ENCODE measurements at regions not wholly inside any gene's neighbourhood (a gene's known extent, or its start where the extent isn't known, plus 50 kb on each side); places are given as distances from the start of the nearest gene placed in this dataset.

- no peak for DNase-seq
Measured at GRCh38 chr17:63134867-63135266, 168.8 kb downstream of the TANC2 start.

DNA sequence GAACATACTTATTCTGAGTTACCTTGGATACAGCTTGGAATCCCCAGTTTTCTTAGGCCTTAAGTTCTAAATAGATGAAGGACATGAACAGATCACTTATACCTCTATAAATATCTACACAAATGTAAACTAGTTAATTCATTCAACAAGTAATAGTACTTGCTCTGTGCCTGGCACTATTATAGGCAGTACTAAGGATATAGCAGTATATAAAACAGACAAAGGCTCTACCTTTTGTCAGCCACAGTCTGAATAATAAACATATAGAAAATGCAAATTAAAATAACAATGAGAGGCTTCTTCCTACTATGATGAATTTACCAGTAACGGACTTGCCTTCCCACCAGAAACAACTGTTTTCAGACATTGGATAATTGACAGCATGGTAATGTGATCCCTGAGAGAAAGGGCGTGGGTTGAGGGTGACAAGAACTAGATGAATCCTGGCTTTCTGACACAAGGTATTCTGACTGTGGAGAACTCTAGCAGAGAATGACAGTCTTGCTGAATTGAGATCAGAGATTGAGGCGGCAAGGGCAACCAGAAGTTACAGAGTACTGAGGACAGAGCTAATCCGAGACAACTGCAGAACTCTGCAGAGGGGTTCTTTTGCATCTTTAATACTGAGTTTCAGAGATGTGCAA, 170.5 kb downstream of the TANC2 start:
- no peak for DNase-seq

- DNase-seq, result no peak
Measured at GRCh38 chr17:63137163-63137562, 171.1 kb downstream of the TANC2 start.

GRCh38 chr17:63138713-63139112, 172.7 kb downstream of the TANC2 start:
- DNase-seq, result no peak

DNA sequence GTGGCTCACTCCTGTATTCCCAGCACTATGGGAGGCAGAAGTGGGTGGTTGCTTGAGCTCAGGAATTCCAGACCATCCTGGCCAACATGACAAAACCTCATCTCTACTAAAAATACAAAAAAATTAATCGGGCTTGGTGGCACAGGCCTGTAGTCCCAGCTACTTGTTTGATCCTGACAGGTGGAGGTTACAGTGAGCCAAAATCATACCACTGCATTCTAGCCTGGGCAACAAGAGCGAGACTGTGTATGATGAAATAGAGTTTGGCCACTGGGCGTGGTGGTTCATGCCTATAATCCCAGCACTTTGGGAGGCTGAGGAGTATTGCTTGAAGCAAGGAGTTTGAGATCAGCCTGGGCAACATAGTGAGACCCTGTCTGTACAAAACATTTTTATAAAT, 173.3 kb downstream of the TANC2 start:
- DNase-seq, result no peak

GRCh38 chr17:63140255-63140654, 174.2 kb downstream of the TANC2 start:
- DNase-seq, result no peak

- DNase-seq, result no peak
Measured at GRCh38 chr17:63142836-63143235, 176.8 kb downstream of the TANC2 start.

DNA sequence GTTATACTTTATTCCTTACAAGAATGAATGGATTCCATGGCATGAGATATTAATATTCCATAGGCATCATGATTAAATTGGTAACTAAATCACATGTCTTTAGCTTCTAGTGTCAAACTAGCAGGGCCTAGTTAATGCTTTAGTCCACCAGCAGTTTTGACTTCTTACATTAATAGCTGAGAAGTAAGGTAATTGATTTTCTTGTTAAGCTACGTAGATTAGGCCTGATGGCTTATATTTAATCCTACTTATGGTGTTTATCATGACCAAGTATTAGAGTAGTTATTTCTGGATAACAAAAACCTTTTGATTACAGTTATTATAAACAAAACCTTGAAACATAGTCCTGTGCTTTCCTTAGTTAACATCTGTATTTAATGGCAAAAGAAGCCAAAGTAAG, 184.5 kb downstream of the TANC2 start:
- no peak for DNase-seq

DNA sequence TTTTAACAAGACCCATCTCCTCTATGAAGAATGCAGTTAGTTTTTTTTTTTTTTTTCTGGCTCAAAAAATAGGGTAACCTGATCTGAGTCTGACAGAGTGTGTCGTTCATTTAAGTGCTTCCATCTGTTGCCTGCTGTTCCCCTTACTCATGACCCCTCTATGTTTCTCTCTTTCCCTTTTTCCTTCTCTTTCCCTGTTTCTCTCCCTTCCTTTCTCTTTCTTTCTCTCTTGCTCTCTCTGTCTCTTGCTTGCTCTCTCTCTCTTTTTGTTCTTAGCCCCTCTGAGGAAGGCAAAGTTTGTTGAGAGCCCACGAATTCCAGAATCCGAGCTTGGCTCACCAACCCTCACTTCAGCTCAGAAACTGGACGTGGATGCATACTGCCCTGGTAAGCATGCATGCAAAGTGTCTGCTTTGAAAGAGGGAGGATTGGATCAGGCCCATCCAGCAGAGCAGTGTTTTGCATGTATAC, 185.0 kb downstream of the TANC2 start:
- DNase-seq, result no peak

- no peak for DNase-seq
Measured at GRCh38 chr17:63151941-63152523, 186.0 kb downstream of the TANC2 start.

DNA sequence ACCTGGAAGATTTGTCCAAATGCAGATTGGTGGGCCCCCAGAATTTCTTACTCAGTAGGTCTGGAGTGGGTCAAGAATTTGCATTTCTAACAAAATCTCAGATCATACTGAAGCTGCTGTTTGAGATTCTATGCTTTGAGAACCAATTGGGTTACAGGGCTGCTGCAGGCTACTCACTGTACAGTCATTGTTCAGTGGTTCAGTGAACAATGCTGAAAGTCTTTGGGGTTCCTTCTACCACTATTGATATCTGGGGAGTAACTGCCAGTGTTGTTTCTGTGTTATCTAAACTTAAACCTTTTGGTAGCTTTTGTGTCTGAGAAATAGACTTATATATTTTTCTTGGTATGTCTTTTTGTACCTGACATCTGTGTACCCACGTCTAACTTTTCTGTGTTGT, 187.5 kb downstream of the TANC2 start:
- DNase-seq, result no peak

- no peak for DNase-seq
Measured at GRCh38 chr17:63154586-63155244, 188.7 kb downstream of the TANC2 start.

DNA sequence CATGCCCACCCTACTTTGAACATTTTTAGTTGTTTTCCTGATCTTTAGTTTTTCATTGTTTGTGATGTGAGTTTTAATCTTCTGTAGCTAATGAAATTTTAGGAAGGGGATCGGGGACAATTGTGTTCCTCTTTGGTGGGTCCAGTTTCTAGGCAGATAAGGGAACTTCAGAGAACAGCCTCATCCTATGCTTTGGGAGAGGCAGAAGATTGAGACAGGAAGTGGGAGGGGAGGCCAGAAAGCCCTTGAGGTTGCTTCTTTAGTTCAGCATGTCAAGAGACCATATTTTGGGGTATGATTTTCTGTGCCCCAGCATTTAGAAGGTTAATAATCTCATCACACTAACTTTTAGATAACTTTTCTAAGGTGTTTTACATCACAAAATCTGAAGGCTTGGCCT, 191.0 kb downstream of the TANC2 start:
- DNase-seq, result no peak

- DNase-seq, result no peak
Measured at GRCh38 chr17:63162406-63163157, 196.5 kb downstream of the TANC2 start.

GRCh38 chr17:63163158-63163520, 197.1 kb downstream of the TANC2 start:
- DNase-seq, result no peak

- no peak for DNase-seq
Measured at GRCh38 chr17:63165400-63165799, 199.4 kb downstream of the TANC2 start.

- no peak for DNase-seq
Measured at GRCh38 chr17:63170795-63171194, 204.8 kb downstream of the TANC2 start.

GRCh38 chr17:63171428-63172393, 205.7 kb downstream of the TANC2 start:
- no peak for DNase-seq

DNA sequence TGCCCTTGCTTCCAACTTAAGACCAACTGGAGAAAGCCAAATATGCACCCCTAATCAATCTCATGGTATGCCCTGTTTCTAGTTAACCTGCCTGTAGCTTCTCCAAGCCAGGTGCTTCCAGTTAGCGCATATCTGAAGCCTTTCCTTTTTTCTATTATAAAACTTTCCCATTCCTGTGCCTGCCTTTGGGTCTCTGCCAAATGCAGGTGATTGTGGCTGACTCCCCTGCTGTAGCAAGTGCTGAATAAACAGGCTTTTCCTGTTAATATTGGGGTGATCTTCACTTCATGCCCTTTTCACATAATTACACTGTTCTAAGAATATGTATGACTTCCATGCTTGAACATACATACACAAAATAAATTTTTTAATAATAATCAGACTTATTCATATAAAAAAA, 207.4 kb downstream of the TANC2 start:
- no peak for DNase-seq

- no peak for DNase-seq
Measured at GRCh38 chr17:63173903-63174302, 207.9 kb downstream of the TANC2 start.

GRCh38 chr17:63178530-63178929, 212.5 kb downstream of the TANC2 start:
- no peak for DNase-seq

DNA sequence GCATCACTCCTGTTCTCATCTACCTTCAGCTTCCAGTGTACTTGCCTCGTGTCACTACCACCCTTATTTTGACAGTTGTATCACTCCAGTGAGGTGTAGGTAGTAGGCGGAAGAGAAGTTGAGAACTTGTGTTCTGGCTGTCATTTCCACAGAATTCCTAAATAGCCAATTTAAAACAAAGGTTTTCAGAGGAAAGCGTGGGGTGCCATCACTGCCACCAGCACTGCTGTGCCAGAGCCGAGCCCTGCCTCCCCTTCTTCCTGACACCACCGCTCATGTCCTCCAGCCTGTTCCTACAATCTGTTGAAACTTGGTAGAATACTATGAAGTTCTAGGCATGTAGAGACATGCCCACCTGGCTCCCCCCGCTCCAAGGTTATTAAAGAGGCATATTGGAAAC, 215.8 kb downstream of the TANC2 start:
- DNase-seq, result no peak

DNA sequence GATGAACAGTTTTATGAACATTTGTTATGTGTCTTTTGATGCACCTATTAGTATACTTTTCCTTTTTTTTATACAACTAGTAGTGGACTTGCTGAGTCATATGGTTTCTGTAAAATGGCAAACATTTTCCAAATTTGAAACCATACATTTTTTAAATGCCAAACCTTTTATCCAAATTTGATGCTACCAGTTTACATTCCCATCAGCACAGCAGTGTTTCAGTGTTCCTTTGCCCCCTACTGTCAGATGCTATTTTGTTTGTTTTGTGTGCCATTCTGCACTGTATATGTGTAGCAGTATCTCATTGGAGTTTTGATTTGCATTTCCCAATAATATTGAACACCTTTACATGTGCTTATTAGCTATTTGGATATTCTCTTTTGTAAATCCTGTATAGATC, 219.4 kb downstream of the TANC2 start:
- no peak for DNase-seq

Data from stimulated activated CD4-positive, alpha-beta T cell treated with anti-CD3 and anti-CD28 coated beads, Interleukin-4, amount 100 ng/mL, for 1 hour (primary cell).